ENCODE measurements at regions not wholly inside any gene's neighbourhood (a gene's known extent, or its start where the extent isn't known, plus 50 kb on each side); places are given as distances from the start of the nearest gene placed in this dataset.

GRCh38 chr5:6914347-6914746 lies 201.1 kb downstream of the TENT4A start:
- DNase-seq (ENCODE audit: low read depth in 2 of 2) = no peak

- no peak for DNase-seq (ENCODE audit: low read depth in 2 of 2)
These were observed 202.3 kb downstream of the TENT4A start for GRCh38 chr5:6915574-6915973.

- no peak for DNase-seq (ENCODE audit: low read depth in 2 of 2)
These were observed 205.0 kb downstream of the TENT4A start for GRCh38 chr5:6918255-6918654.

GRCh38 chr5:6920628-6921256 lies 207.5 kb downstream of the TENT4A start:
- no peak for DNase-seq (ENCODE audit: low read depth in 2 of 2)

GRCh38 chr5:6926491-6927038 lies 213.3 kb downstream of the TENT4A start:
- DNase-seq (ENCODE audit: low read depth in 2 of 2) = no peak

GRCh38 chr5:6936031-6936430 lies 222.8 kb downstream of the TENT4A start:
- no peak for DNase-seq (ENCODE audit: low read depth in 2 of 2)

- DNase-seq (ENCODE audit: low read depth in 2 of 2) = no peak
These were observed 224.4 kb downstream of the TENT4A start for GRCh38 chr5:6937677-6938076.

GRCh38 chr5:6941631-6942030 lies 228.4 kb downstream of the TENT4A start:
- no peak for DNase-seq (ENCODE audit: low read depth in 2 of 2)

- DNase-seq (ENCODE audit: low read depth in 2 of 2) = no peak
These were observed 230.2 kb downstream of the TENT4A start for GRCh38 chr5:6943197-6944112.

GRCh38 chr5:6948562-6948961 lies 235.3 kb downstream of the TENT4A start:
- DNase-seq (ENCODE audit: low read depth in 2 of 2) = no peak

- DNase-seq (ENCODE audit: low read depth in 2 of 2) = no peak
These were observed 236.0 kb downstream of the TENT4A start for GRCh38 chr5:6949230-6949629.

- no peak for DNase-seq (ENCODE audit: low read depth in 2 of 2)
These were observed 237.0 kb downstream of the TENT4A start for GRCh38 chr5:6950250-6950649.

GRCh38 chr5:6950860-6951259 lies 237.6 kb downstream of the TENT4A start:
- DNase-seq (ENCODE audit: low read depth in 2 of 2) = no peak

- no peak for DNase-seq (ENCODE audit: low read depth in 2 of 2)
These were observed 247.9 kb downstream of the TENT4A start for GRCh38 chr5:6961123-6961522.

GRCh38 chr5:6961837-6962635 lies 248.8 kb downstream of the TENT4A start:
- no peak for DNase-seq (ENCODE audit: low read depth in 2 of 2)

GRCh38 chr5:6976971-6977370 lies 263.7 kb downstream of the TENT4A start:
- DNase-seq (ENCODE audit: low read depth in 2 of 2) = no peak

GRCh38 chr5:6979061-6979460 lies 265.8 kb downstream of the TENT4A start:
- no peak for DNase-seq (ENCODE audit: low read depth in 2 of 2)

- no peak for DNase-seq (ENCODE audit: low read depth in 2 of 2)
These were observed 276.0 kb downstream of the TENT4A start for GRCh38 chr5:6989230-6989629.

- DNase-seq (ENCODE audit: low read depth in 2 of 2) = no peak
These were observed 280.9 kb downstream of the TENT4A start for GRCh38 chr5:6994097-6994496.

GRCh38 chr5:6995115-6995514 lies 281.9 kb downstream of the TENT4A start:
- no peak for DNase-seq (ENCODE audit: low read depth in 2 of 2)

- no peak for DNase-seq (ENCODE audit: low read depth in 2 of 2)
These were observed 287.1 kb downstream of the TENT4A start for GRCh38 chr5:7000310-7000709.

GRCh38 chr5:7010591-7010990 lies 297.4 kb downstream of the TENT4A start:
- DNase-seq (ENCODE audit: low read depth in 2 of 2) = no peak
